SU-DHL-6 (cell line): ENCODE measurements at regions not wholly inside any gene's neighbourhood (a gene's known extent, or its start where the extent isn't known, plus 50 kb on each side); places are given as distances from the start of the nearest gene placed in this dataset.

Experiments used
- EZH2phosphoT487 ChIP-seq: fragments of 200-600 bp; sonication (generic), shearing (Covaris generic); conservative IDR thresholded peaks from 2 replicates; pipeline ENCODE4 v1.6.1; 2018; ENCODE audit warnings: mild to moderate bottlenecking, antibody characterized with exemption, low read length, moderate library complexity, mixed read lengths
- TF ChIP-seq, protein P1 (sequence below): fragments of 200-600 bp; sonication (generic); IDR thresholded peaks from one replicate; pipeline ENCODE4 v1.5.1; 2017; ENCODE audit warnings: antibody characterized with exemption, mild to moderate bottlenecking, low read length, moderate library complexity; ENCODE audit not compliant: insufficient read depth, poor library complexity, severe bottlenecking

DNA sequence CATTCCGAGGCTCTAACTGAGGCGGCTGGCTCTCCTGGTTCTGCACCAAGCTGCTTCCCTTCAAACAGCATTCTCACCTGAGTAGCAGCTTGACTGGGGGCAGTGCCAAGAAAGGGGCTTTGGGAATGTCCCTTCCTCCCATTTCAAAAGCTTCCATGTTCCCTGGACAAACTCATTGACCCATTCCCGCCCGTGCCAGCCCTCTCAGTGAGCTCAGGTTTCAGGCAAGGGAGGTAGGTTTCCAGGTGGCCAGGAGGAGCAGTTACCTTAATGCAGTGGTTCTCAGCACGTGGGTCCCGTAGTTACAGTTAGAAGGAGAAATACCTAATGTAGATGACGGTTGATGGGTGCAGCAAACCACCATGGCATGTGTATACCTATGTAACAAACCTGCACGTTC is 135.2 kb downstream of the ELOVL4 start:
- TF ChIP-seq, protein P1, sequence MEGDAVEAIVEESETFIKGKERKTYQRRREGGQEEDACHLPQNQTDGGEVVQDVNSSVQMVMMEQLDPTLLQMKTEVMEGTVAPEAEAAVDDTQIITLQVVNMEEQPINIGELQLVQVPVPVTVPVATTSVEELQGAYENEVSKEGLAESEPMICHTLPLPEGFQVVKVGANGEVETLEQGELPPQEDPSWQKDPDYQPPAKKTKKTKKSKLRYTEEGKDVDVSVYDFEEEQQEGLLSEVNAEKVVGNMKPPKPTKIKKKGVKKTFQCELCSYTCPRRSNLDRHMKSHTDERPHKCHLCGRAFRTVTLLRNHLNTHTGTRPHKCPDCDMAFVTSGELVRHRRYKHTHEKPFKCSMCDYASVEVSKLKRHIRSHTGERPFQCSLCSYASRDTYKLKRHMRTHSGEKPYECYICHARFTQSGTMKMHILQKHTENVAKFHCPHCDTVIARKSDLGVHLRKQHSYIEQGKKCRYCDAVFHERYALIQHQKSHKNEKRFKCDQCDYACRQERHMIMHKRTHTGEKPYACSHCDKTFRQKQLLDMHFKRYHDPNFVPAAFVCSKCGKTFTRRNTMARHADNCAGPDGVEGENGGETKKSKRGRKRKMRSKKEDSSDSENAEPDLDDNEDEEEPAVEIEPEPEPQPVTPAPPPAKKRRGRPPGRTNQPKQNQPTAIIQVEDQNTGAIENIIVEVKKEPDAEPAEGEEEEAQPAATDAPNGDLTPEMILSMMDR, result no peak
- no peak for TF ChIP-seq EZH2phosphoT487
